Common myeloid progenitor, CD34-positive (primary cell): ENCODE measurements at regions not wholly inside any gene's neighbourhood (a gene's known extent, or its start where the extent isn't known, plus 50 kb on each side); places are given as distances from the start of the nearest gene placed in this dataset.

Experiments used
- CTCF ChIA-PET: fragments of 350-600 bp; sonication (Branson Sonifier 250); formaldehyde crosslinking; loops from one replicate; lab custom pipeline; 2021; ENCODE audit warnings: antibody characterized with exemption; lab: Charles Lee
- POLR2A ChIA-PET: fragments of 350-600 bp; sonication (Branson Sonifier 250); formaldehyde crosslinking; loops from one replicate; lab custom pipeline; 2021; ENCODE audit warnings: antibody characterized with exemption; lab: Charles Lee
- DNase-seq, 3 donors: peaks; one replicate each; pipeline versions ENCODE4 v3.0.0 to v3.0.0-alpha.2; 2013
- H3K27ac ChIP-seq, 2 experiments: 1 replicate in 1 of 2; 2 replicates in 1 of 2; pipeline ENCODE4 v1.7.0; 2013; ENCODE audit warnings: inconsistent platforms in 2 of 2, low read length in 2 of 2, mild to moderate bottlenecking in 2 of 2, low read depth in 1 of 2, moderate library complexity in 1 of 2; ENCODE audit not compliant: severe bottlenecking in 2 of 2, insufficient read depth in 1 of 2, poor library complexity in 1 of 2
- H3K27me3 ChIP-seq, 5 experiments: replicated peaks in 2 of 5; 1 replicate in 3 of 5; 2 replicates in 2 of 5; pipeline versions ENCODE4 v1.6.1 to v1.7.0; 2013; ENCODE audit warnings: low read length in 4 of 5, mild to moderate bottlenecking in 2 of 5, moderate library complexity in 2 of 5, inconsistent platforms in 1 of 5; ENCODE audit not compliant: insufficient read depth in 5 of 5, control insufficient read depth in 4 of 5
- H3K36me3 ChIP-seq, 4 experiments: 1 replicate in 2 of 4; 2 replicates in 2 of 4; pipeline versions ENCODE4 v1.6.1 to v1.7.0; 2013; ENCODE audit warnings: low read length in 3 of 4, control low read depth in 1 of 4, mild to moderate bottlenecking in 1 of 4; ENCODE audit not compliant: control insufficient read depth in 4 of 4, insufficient read depth in 4 of 4
- H3K4me1 ChIP-seq, 4 experiments: 1 replicate in 3 of 4; 2 replicates in 1 of 4; pipeline versions ENCODE4 v1.6.1 to v1.7.1; 2013; ENCODE audit warnings: low read length in 3 of 4, mild to moderate bottlenecking in 3 of 4, control low read depth in 1 of 4, inconsistent platforms in 1 of 4, moderate library complexity in 1 of 4; ENCODE audit not compliant: control insufficient read depth in 4 of 4, insufficient read depth in 4 of 4; ENCODE audit errors: control extremely low read depth in 1 of 4
- H3K4me3 ChIP-seq, 7 experiments: 1 replicate in 4 of 7; 2 replicates in 3 of 7; pipeline versions ENCODE4 v1.5.1 to v1.7.0; 2013; ENCODE audit warnings: mild to moderate bottlenecking in 7 of 7, low read length in 6 of 7, moderate library complexity in 6 of 7, inconsistent platforms in 2 of 7, low read depth in 2 of 7, control low read depth in 1 of 7; ENCODE audit not compliant: insufficient read depth in 4 of 7, control insufficient read depth in 1 of 7; ENCODE audit errors: extremely low read depth in 1 of 7
- H3K9me3 ChIP-seq, 5 experiments: 1 replicate in 4 of 5; 2 replicates in 1 of 5; pipeline versions ENCODE4 v1.6.1 to v1.7.1; 2013; ENCODE audit warnings: low read length in 4 of 5, mild to moderate bottlenecking in 2 of 5, inconsistent platforms in 1 of 5, low read depth in 1 of 5, moderate library complexity in 1 of 5; ENCODE audit not compliant: control insufficient read depth in 4 of 5, insufficient read depth in 2 of 5; ENCODE audit errors: control extremely low read depth in 1 of 5
- WGBS: methylation state at CpG from one replicate; pipeline ENCODE4 v1.1.5; 2013; ENCODE audit not compliant: insufficient coverage; 5-methylcytosine and 5-hydroxymethylcytosine counted together

DNA sequence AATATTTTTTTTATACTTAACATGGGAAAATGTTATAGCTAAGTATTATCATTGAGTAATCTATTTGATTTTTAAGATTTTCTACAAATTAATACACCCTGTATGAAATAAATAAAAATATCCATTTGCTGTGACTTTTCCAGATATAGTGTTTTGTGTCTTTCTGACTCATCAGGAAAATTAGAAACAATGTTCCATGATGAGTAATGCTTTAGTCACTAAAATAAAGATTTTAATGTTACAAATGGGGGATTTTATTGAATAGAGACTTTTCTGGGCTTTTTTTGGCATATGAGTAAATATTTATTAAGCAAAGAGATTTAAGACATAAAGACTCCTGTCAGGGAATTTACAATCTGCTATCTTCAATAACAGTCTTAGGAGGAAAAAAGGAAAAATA is 279.2 kb upstream of the NOCT start:
- CTCF ChIA-PET: no interaction called here
- Histone ChIP-seq H3K27me3 (peaks cover 0 to 2% (median 0%) of the 10 kb centered on the region in 5 experiments), H3K9me3 (peaks cover 0 to 2% (median 0%) of the 10 kb centered on the region in 5 experiments), H3K27ac (no peak overlapping the region), H3K4me1 (no peaks in the 10 kb centered on the region), H3K4me3 (no peak overlapping the region), H3K36me3 (no peaks in the 10 kb centered on the region)
- no peak for DNase-seq
- POLR2A ChIA-PET: no interaction called here

DNA sequence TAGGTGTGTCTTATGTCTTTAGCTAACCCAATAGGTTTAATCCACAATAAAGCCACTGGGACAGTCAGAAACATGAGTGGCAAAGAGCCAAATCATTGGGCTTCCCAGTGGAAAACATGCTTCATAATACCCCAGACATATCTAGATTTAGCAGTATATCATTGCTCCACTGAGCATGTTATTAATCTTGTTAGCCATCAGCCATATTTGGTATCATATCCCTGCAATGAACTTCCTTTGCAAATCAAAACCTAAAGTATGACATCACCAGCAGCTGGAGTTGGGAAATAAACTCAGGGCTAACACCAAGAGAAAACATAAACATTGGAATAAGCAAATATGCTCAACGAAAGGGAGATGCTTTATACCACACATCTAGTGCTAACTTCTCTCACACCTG is 280.8 kb upstream of the NOCT start:
- Histone ChIP-seq H3K36me3 (no peaks in the 10 kb centered on the region), H3K27me3 (peaks cover 0 to 2% (median 0%) of the 10 kb centered on the region in 5 experiments), H3K27ac (no peak overlapping the region), H3K4me1 (no peaks in the 10 kb centered on the region), H3K4me3 (no peak overlapping the region), H3K9me3 (peaks cover 0 to 2% (median 0%) of the 10 kb centered on the region in 5 experiments)
- ChIA-PET CTCF (no interaction called here), POLR2A (no interaction called here)
- DNase-seq: no peak
- WGBS: no CpG with 5 or more reads among the region's 1 CpG

DNA sequence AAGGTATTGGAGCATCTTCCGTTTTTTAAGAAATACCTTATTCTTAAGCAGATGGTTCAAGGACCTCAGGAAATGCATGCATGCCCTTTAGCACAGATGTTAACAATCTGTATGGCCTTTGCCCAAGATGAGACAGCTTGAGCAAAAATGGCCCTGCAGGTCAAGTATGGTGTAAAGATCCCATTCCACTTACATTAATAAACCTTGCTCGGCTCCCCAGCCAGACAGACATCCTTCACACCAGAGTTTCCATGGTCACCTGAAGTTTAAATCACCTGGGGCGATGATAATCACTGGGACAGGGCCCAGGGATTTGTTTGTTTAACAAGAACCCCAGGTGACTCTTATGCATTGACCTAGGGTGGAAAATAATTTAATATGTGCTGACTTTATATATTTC is 287.0 kb upstream of the NOCT start:
- WGBS: 100% methylated on average over 1 of the region's 3 CpGs
- H3K36me3 ChIP-seq: no peaks in the 10 kb centered on the region
- H3K9me3 ChIP-seq: no peaks in the 10 kb centered on the region
- no peaks in the 10 kb centered on the region for H3K4me1 ChIP-seq
- POLR2A ChIA-PET: no interaction called here
- DNase-seq: no peak
- H3K27ac ChIP-seq: no peak overlapping the region
- CTCF ChIA-PET: no interaction called here
- peaks cover 0 to 3% (median 3%) of the 10 kb centered on the region in 5 experiments for H3K27me3 ChIP-seq
- no peak overlapping the region for H3K4me3 ChIP-seq

DNA sequence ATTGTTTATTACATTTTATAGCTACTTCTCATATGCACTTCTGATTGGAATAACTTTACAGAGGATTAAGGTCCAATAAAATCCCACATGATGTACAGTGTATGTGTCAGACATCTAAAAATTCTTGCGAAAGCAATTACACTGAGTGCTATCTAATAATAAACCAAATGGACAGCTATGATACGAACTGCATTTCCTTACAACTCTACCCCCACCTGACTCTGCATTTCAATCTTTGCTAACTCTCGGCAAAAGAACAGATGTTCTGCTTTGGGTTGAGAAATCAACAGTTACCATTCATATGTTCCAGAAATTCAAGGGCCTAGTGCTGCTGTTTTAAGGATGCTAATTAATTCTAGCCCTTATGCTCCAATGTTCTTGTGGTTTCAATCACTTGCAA is 287.9 kb upstream of the NOCT start:
- DNase-seq: no peak
- ChIA-PET POLR2A (no interaction called here), CTCF (no interaction called here)
- H3K4me3 ChIP-seq: no peak overlapping the region
- H3K9me3 ChIP-seq: no peaks in the 10 kb centered on the region
- WGBS: 93% methylated on average over 2 of the region's 3 CpGs
- H3K36me3 ChIP-seq: no peaks in the 10 kb centered on the region
- H3K27ac ChIP-seq: no peak overlapping the region
- peaks cover 0 to 3% (median 3%) of the 10 kb centered on the region in 5 experiments for H3K27me3 ChIP-seq
- no peaks in the 10 kb centered on the region for H3K4me1 ChIP-seq

DNA sequence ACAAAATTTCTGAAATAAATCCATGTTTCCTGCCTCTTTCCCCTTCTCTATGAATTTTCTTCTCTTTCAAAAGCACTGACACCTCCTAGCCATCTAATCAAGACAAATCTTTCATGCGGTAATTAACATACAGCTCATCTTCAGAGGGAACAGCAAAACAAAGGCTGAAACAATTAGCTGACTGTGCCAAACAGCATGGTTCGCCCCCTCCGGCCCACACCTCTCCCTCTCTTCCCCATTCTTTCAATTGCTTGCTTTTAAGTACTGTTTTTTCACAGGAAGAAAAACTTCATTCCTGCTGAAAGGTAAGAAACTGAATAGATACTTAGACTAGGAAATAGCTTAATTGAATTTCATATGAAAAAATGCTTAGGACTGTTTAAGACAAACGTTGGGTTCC is 291.1 kb upstream of the NOCT start:
- Histone ChIP-seq H3K4me3 (no peak overlapping the region), H3K27me3 (peaks cover 0 to 3% (median 2%) of the 10 kb centered on the region in 5 experiments), H3K9me3 (no peaks in the 10 kb centered on the region), H3K27ac (no peak overlapping the region), H3K4me1 (no peaks in the 10 kb centered on the region), H3K36me3 (no peaks in the 10 kb centered on the region)
- 71% methylated on average over 4 of the region's 4 CpGs for WGBS
- ChIA-PET CTCF (no interaction called here), POLR2A (no interaction called here)
- no peak for DNase-seq

DNA sequence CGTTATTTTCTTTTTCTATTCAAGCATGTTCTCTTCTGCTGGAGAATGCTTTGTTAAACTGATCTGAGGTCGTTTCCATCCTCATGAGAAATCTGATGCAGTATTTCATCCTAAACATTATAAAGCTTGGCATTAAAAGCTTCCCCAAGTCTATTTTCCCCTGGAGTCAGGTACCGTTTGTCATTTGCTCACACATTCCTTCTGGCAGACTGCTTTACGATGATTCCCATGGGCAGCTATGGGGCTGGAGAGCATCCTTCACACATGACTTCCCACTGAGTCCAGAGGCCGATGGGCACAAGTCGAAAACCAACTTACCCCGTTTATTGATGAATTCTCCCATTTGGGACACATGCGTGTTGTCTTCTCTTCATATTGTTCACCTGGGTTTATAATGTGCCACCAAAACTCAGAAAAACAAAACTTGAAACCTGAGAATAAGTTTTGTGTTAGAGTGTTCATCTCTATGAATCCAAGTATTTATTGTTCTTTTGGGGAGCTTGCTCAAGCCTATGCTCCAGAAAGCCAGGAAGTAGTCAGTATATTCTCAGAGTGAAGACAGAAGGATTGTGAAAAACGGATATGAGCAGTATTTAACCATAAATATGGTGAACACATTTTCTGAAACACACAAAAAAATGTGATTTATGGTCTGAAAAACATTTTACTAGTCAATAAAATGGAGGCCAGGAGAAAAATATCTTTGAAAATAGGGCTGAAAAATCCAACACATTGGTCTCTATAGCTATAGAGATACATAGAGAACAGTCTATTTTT is 298.8 kb upstream of the NOCT start:
- Histone ChIP-seq H3K27ac (no peak overlapping the region), H3K4me1 (no peaks in the 10 kb centered on the region), H3K36me3 (no peaks in the 10 kb centered on the region), H3K27me3 (no peaks in the 10 kb centered on the region), H3K4me3 (no peak overlapping the region), H3K9me3 (no peaks in the 10 kb centered on the region)
- POLR2A ChIA-PET: no interaction called here
- no peak for DNase-seq
- CTCF ChIA-PET: interaction anchor here (0.7 kb wide), 1 partner anchor 36 kb away, joined by 3 read pairs; no protein-coding TSS in a partner anchor
- 100% methylated on average over 4 of the region's 9 CpGs for WGBS

DNA sequence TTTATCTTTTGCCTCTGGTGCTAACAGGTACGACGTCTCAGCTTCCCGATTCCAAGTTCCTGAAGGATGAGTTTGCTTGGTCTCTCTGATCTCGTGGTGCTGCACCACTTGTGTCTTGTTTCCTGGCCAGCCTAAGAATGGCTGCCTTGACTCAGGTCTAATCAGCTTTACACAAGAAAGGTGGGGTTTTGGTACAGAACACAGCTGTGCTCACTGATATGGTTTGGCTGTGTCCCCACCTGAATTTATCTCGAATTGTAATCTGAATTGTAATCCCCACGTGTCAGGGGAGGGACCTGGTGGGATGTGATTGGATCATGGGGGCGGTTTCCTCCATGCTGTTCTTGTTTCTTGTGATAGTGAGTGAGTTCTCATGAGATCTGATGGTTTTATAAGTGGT is 305.3 kb upstream of the NOCT start:
- no peaks in the 10 kb centered on the region for H3K9me3 ChIP-seq
- ChIA-PET CTCF (interaction anchor here (0.8 to 1.3 kb wide), 2 partner anchors 8 to 12 kb away, joined by 3 to 4 read pairs; no protein-coding TSS in a partner anchor), POLR2A (no interaction called here)
- H3K27ac ChIP-seq: no peak overlapping the region
- no peaks in the 10 kb centered on the region for H3K36me3 ChIP-seq
- DNase-seq: no peak
- H3K4me1 ChIP-seq: no peaks in the 10 kb centered on the region
- 93% methylated on average over 6 of the region's 7 CpGs for WGBS
- peaks cover 0 to 3% (median 0%) of the 10 kb centered on the region in 5 experiments for H3K27me3 ChIP-seq
- H3K4me3 ChIP-seq: no peak overlapping the region
